HG02610 (cell line): ENCODE measurements at regions not wholly inside any gene's neighbourhood (a gene's known extent, or its start where the extent isn't known, plus 50 kb on each side); places are given as distances from the start of the nearest gene placed in this dataset.

Experiments used
- ATAC-seq: cut with Tn5 transposase; IDR thresholded peaks from one replicate; pipeline ENCODE4 v1.9.1; 2021; ENCODE audit warnings: mild to moderate bottlenecking, moderate library complexity; ENCODE audit not compliant: unreplicated experiment

DNA sequence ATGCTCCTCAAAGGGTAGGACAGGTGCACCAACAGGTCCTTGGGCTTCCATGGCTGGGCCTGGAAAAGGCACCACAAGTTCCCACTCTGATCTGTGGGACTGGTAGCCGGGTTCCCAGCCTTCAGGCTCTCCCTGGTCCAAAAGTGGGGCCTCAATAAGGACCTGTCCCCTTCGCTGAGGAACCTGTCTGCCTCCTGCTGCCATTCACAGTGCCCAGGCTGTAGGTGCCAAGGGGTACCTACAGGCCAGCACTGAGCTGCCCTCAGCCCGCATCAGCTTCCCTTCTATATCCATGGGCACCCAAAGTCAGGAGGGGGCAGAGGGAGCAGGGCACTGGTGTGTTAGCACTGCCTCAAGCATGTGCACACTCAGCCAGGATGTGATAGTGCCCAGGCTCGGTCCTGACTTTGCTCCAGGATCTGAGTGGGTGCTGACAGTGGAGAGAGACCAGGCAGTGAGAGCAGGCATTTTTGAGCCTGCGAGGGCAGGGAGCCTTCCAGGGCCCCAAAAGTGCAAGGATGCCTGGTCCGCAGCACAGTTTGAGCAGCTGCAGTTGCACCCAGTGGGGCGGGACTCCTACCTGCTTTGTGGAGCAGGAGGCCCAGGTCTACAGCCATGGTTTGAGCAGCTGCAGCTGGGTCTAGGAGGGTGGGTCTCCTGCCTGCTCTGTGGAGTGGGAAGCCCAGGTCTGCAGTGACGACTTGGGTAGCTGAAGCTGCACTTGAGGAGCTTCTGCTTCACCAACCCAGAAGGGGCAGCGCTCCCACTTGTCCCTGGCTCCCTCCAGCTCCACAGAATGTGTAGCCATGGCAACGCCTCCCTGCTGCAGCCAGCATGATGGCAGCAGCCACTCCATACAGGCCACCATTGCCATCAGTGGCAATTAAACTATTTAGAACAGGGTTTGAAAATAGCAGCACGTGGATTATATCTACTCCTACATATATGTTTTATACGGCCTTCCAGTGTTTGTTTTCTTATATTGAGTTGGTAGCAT lies 376.4 kb downstream of the KCTD8 start:
- ATAC-seq, result no peak

DNA sequence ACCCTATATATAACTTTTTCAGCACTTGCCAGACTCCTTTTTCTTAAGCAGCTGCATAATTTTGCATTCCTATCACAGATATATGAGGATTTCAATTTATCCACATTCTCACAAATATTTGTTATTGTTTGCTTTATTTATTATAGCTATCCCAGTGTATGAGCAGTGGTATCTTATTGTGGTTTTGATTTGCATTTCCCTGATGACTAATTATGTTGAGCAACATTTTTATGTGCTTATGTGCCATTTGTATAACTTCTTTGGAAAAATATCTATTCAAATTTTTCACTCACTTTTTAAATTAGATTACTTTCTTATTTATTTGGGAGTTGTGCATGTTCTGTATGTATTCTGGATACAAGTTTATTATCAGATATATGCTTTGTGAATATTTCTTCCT lies 361.9 kb downstream of the KCTD8 start:
- no peak for ATAC-seq

DNA sequence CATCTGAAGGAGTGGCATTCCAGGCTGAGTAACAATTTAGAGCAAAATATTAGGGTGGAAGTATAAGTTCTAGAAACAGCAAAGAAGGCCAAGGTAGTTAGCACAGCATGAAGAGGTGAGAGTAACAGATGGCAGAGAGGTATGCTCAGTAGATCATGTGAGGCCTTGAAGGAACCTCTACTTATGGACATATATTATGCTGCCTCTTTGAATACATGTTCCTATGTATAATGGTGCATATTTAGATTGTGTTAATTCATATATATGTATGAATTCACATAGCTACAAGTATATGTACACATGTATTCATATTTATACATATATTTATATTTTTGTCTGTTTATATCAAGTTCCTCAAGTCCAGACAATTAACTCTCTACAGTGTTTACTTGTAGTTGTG lies 355.2 kb downstream of the KCTD8 start:
- ATAC-seq, result no peak

DNA sequence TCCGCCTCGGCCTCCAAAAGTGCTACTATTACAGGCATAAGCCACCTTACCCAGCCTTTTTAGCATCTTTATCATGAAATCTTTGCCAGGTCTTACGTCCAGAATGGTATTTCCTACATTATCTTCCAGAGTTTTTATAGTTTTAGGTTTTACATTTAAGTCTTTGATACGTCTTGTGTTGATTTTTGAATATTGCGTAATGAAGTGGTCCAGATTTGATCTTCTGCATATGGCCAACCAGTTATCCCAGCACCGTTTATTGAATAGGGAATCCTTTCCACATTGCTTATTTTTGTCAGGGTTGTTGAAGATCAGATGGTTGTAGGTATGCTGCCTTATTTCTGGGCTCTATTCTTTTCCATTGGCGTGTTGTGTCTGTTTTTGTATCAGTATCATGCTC lies 349.6 kb downstream of the KCTD8 start:
- ATAC-seq, result no peak

DNA sequence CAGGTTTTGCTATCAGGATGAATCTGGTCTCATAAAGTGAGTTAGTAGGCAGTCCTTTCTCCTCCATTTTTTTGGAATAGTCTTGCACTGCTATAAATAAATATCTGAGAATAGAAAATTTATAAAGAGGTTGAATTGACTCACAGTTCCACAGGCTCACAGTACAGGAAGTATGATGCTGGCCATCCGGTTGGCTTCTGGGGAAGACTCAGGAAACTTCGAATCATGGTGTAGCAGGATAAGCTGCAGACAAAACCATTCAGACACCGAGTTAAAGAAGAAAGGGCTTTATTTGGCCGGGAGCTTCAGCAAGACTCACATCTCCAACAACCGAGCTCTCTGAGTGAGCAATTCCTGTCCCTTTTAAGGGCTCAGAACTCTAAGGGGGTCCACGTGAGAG lies 348.2 kb downstream of the KCTD8 start:
- ATAC-seq, result no peak

DNA sequence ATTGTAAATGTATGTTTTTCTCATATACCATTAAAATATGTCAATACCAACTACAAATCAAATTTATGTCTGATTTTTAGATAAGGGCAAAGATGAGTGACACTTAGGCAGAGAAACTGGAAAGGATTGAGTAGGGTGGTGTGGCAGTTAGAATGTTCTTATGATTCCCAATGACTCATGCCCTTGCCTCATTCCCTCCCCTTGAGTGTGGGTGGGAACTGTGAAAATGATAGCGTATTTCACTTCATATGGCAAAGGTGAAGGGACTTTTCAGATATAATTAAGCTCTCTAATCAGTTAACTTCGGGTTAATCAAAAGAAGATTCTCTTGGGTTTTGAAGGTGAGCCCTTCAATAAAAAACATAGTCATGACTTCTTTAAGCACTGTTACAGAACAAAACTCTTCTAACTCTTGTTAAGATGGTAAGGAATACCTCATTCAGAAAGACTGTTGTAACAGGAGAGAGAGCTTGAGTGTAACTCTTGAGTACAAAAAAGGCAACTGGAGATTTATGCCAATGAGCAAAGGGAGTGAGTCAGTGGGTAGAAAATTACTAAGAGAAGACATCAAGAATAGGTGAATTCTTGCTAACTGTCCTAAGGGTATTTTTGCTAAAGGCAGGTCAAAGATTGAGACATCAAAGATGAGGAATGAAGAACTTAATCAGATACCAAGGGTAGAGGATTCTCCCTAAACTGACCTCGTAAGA lies 329.5 kb downstream of the KCTD8 start:
- ATAC-seq, result no peak

DNA sequence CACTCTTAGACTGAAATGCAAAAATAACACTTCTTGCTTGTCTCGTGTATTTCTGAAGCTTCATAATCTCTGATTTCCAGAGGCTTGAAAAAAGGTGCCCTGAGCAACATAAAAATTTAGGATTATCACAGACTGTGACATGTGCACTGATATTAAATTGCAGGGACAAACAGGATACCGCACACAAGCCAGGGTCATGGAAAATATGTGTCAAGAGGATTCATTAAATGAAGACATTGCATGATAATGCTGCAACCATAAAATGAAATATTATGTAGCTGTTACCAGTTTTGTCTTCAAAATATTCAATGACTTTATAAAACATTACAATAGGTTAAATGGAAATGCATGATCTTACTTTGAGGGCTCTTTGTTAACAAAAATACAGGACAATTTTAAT lies 328.0 kb downstream of the KCTD8 start:
- ATAC-seq, result no peak

DNA sequence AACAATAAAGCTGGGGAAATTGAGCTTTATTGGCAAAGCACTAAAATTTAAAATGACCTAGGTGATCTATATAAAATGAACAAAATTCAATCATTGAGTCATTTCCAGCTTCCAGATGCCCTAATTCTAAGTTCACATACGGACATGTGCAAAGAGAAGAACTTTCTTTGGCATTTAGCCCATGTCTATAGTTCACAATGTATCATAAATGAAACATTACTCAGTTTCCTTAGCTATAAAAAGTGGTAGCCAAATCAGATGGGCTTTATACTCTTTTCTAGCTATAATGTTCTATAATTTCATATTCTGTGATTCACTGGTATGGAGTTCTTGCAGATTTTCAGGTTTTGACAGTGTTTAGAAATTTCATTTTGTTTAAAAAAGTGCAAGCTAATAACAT lies 327.4 kb downstream of the KCTD8 start:
- no peak for ATAC-seq
